ENCODE measurements at regions not wholly inside any gene's neighbourhood (a gene's known extent, or its start where the extent isn't known, plus 50 kb on each side); places are given as distances from the start of the nearest gene placed in this dataset.

GRCh38 chr14:71541973-71542690, 390.1 kb upstream of the RGS6 start:
- Histone ChIP-seq H3K4me3 (no peak overlapping the region), H3K4me1 (peaks cover 9 to 20% (median 19%) of the 10 kb centered on the region in 4 donors), H3K36me3 (no peaks in the 10 kb centered on the region), H3K9me3 (no peaks in the 10 kb centered on the region), H3K27ac (no peak overlapping the region), H3K27me3 (no peaks in the 10 kb centered on the region)
- DNase-seq, result no peak
- TF ChIP-seq POLR2AphosphoS5 (IDR thresholded peaks at IDR 0.05) (no peak), EP300 (IDR thresholded peaks at IDR 0.05) (no peak), POLR2A (IDR thresholded peaks at IDR 0.05) (no peak), CTCF (IDR thresholded peaks at IDR 0.05) (no peak)
- 75 to 78% methylated on average over 5 of the region's 5 CpGs for WGBS, 2 donors
- no peak for ATAC-seq (ENCODE audit: low FRiP score in 2 of 2)

GRCh38 chr14:71549421-71550050, 382.7 kb upstream of the RGS6 start:
- DNase-seq, result no peak
- Histone ChIP-seq H3K9me3 (no peaks in the 10 kb centered on the region), H3K4me1 (no peaks in the 10 kb centered on the region), H3K4me3 (no peak overlapping the region), H3K27ac (no peak overlapping the region), H3K36me3 (no peaks in the 10 kb centered on the region), H3K27me3 (no peaks in the 10 kb centered on the region)
- TF ChIP-seq POLR2A (IDR thresholded peaks at IDR 0.05) (no peak), POLR2AphosphoS5 (IDR thresholded peaks at IDR 0.05) (no peak), CTCF (IDR thresholded peaks at IDR 0.05) (no peak), EP300 (IDR thresholded peaks at IDR 0.05) (no peak)
- no peak for ATAC-seq (ENCODE audit: low FRiP score in 2 of 2)
- 89 to 91% methylated on average over 6 of the region's 6 CpGs for WGBS, 2 donors

- Histone ChIP-seq H3K27me3 (no peaks in the 10 kb centered on the region), H3K27ac (no peak overlapping the region), H3K4me3 (no peak overlapping the region), H3K36me3 (no peaks in the 10 kb centered on the region), H3K9me3 (no peaks in the 10 kb centered on the region), H3K4me1 (peaks cover 5 to 6% (median 5%) of the 10 kb centered on the region in 4 donors)
- ATAC-seq (ENCODE audit: low FRiP score in 2 of 2), result no peak
- no peak for DNase-seq
- TF ChIP-seq EP300 (IDR thresholded peaks at IDR 0.05) (no peak), POLR2A (IDR thresholded peaks at IDR 0.05) (no peak), CTCF (IDR thresholded peaks at IDR 0.05) (no peak), POLR2AphosphoS5 (IDR thresholded peaks at IDR 0.05) (no peak)
- WGBS, 2 donors, result 92 to 94% methylated on average over 2 of the region's 2 CpGs
Observed at GRCh38 chr14:71550367-71550766, 381.9 kb upstream of the RGS6 start.

- no peaks in the 10 kb centered on the region for H3K9me3 ChIP-seq
- H3K27me3 ChIP-seq, result no peaks in the 10 kb centered on the region
- ATAC-seq (ENCODE audit: low FRiP score in 2 of 2) (no peak), DNase-seq (no peak)
- no peak overlapping the region for H3K4me3 ChIP-seq
- 84 to 97% methylated on average over 2 of the region's 2 CpGs for WGBS, 2 donors
- no peak overlapping the region for H3K27ac ChIP-seq
- no peak for TF ChIP-seq POLR2A (IDR thresholded peaks at IDR 0.05)
- no peak for TF ChIP-seq CTCF (IDR thresholded peaks at IDR 0.05)
- TF ChIP-seq EP300 (IDR thresholded peaks at IDR 0.05), result no peak
- H3K36me3 ChIP-seq, result no peaks in the 10 kb centered on the region
- peaks cover 10 to 15% (median 14%) of the 10 kb centered on the region in 4 donors for H3K4me1 ChIP-seq
Observed at GRCh38 chr14:71551291-71551950, 380.8 kb upstream of the RGS6 start.
